ENCODE measurements at regions not wholly inside any gene's neighbourhood (a gene's known extent, or its start where the extent isn't known, plus 50 kb on each side); places are given as distances from the start of the nearest gene placed in this dataset.
"Not testable (repeated sequence)": the region's sequence is repeated elsewhere in the genome, so short reads cannot be mapped to it uniquely, and the experiment has no call there.

DNA sequence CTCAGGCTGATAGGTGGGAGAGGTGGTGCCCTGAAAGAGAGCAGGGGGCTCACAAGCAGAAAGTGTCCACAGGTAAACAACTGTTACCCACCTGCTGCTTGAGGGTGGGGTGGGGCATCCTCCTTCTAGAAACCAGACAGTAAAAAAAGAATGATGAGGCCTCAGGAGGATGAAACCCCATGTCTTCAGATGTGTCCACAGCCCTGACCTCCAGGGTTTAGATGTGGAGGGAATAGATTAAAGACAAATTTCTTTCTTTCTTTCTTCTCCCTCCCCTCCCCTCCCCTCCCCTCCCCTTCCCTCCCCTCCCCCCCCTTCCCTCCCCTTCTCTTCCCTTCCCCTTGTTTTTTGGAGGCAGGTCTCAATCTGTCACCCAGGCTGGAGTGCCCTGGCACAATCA lies 333.5 kb upstream of the NUPR2 start:
- no peak for DNase-seq (ENCODE audit: low spot score in 2 of 2)
- intact Hi-C loops (cut with DNase I; ENCODE audit: low total_unique reads), result no loop called here
- Histone ChIP-seq H3K27ac (no peak overlapping the region), H3K27me3 (no peaks in the 10 kb centered on the region), H3K4me1 (no peaks in the 10 kb centered on the region), H3K9me3 (peaks cover 54 to 98% of the 10 kb centered on the region in 2 donors), H3K36me3 (no peaks in the 10 kb centered on the region), H3K4me3 (no peak overlapping the region)
- TF ChIP-seq, protein P1, sequence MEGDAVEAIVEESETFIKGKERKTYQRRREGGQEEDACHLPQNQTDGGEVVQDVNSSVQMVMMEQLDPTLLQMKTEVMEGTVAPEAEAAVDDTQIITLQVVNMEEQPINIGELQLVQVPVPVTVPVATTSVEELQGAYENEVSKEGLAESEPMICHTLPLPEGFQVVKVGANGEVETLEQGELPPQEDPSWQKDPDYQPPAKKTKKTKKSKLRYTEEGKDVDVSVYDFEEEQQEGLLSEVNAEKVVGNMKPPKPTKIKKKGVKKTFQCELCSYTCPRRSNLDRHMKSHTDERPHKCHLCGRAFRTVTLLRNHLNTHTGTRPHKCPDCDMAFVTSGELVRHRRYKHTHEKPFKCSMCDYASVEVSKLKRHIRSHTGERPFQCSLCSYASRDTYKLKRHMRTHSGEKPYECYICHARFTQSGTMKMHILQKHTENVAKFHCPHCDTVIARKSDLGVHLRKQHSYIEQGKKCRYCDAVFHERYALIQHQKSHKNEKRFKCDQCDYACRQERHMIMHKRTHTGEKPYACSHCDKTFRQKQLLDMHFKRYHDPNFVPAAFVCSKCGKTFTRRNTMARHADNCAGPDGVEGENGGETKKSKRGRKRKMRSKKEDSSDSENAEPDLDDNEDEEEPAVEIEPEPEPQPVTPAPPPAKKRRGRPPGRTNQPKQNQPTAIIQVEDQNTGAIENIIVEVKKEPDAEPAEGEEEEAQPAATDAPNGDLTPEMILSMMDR (IDR thresholded peaks at IDR 0.05), result no peak
- TF ChIP-seq POLR2AphosphoS5 (IDR thresholded peaks at IDR 0.05) (no peak), POLR2A (IDR thresholded peaks at IDR 0.05) (no peak)

DNA sequence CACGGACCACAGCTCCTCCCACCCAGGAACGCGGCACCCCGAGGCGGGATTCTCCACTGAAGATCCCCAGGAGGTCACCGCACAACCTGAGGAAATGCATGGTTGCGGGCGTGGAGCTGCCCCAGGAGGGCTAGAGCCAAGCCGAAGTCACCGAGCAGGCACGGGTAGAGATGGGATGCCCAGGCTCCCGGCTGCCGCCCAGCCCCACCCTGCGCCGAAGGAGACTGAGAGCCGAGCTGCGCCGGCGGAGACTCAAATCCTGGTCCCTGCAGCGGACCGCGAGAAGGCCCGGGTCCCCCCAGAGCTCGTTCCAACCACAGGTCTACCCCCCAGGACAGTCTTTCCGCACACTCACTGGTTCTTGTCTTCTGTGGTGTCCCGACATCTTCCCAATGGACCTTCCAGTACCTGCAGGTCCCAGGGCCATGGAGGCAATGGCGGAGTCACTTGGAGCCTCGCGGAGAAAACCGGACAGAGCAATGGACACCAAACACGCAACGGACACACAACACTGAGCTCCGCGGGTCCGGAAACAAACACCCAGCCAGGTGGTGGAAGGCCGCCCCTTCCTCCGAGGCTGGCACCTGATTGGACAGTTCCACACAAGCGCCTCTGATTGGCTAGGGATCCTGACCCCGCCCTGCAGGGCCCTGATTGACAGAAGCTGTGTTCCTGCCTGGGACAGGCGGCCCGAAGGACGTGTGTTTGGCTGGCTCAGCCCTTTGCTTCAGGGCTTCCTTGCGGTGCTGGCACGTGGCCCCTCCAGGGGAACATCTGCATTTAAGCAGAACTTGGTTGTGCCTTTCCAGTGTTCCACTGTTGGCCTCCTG lies 331.9 kb upstream of the NUPR2 start:
- peak overlapping the region in 1 of 3 donors; percentile 37 for H3K4me3 ChIP-seq
- TF ChIP-seq POLR2A (IDR thresholded peaks at IDR 0.05) (no peak), POLR2AphosphoS5 (IDR thresholded peaks at IDR 0.05) (no peak)
- TF ChIP-seq, protein P1 (IDR thresholded peaks at IDR 0.05), result no peak
- no peak for DNase-seq (ENCODE audit: low spot score in 2 of 2)
- intact Hi-C loops (cut with DNase I; ENCODE audit: low total_unique reads), result no loop called here
- peaks cover 41 to 98% of the 10 kb centered on the region in 2 donors for H3K9me3 ChIP-seq
- no peaks in the 10 kb centered on the region for H3K4me1 ChIP-seq
- no peak overlapping the region for H3K27ac ChIP-seq
- no peaks in the 10 kb centered on the region for H3K36me3 ChIP-seq
- H3K27me3 ChIP-seq, result no peaks in the 10 kb centered on the region

DNA sequence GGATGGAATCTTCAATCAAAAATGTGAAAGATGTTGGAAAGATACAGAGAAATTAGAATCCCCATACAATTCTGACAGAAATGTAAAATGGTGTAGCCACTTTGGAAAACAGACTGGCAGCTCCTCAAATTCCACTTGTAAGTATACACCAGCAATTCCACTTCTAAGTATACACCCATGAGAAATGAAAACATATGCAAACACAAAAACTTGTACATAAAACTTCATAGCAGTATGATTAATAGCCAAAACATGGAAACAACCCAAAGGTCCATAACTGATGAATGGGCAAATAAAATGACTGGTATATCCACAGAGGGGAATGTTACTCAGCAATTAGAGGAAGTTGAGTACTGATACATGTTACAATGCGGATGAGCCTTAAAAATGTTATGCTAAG lies 304.3 kb upstream of the NUPR2 start:
- H3K27me3 ChIP-seq; H3K36me3 ChIP-seq; H3K9me3 ChIP-seq; H3K4me1 ChIP-seq; H3K27ac ChIP-seq; H3K4me3 ChIP-seq; DNase-seq (ENCODE audit: low spot score in 2 of 2); intact Hi-C loops (cut with DNase I; ENCODE audit: low total_unique reads): not testable (repeated sequence)

DNA sequence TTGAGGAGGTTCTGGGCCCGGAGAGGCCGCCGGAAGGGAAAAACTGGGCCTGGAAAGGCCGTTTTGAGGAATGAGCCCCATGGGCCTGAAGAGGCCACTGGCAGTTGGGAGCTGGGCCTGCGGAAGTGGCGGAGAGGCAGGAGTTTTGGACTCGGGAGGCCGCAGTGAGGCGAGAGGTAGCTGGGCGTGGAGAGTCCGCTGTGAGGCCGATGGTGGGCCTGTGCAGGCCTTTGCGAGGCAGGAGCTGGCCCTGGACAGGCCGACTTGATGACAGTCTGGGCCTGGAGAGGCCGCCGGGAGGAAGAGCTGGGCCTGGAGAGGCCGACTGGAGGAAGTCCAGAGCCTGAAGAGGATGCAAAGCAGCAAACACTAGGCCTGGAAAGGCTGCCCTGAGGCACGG lies 259.0 kb upstream of the NUPR2 start:
- intact Hi-C loops (cut with DNase I; ENCODE audit: low total_unique reads), result no loop called here

DNA sequence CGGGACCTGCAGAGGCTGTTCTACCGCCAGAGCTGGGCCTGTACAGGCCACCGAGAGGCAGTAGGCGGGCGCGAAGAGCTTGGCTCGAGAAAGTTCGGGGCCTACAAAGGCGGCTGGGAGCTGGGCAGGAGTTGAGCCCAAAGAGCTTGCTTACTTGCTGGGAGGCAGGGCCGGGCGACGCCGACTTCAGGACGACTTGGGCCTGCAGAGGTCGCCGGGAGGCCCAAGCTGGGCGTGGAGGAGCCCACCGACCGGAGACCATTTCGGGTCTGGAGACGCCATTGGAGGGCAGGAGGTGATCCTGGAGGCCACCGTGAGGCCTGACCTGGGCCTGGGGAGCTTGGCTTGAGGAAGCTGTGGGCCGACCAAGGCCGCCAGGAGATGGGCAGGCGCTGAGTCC lies 258.4 kb upstream of the NUPR2 start:
- H3K36me3 ChIP-seq; DNase-seq (ENCODE audit: low spot score in 2 of 2); H3K27ac ChIP-seq; H3K27me3 ChIP-seq; H3K4me3 ChIP-seq; H3K4me1 ChIP-seq; intact Hi-C loops (cut with DNase I; ENCODE audit: low total_unique reads): not testable (repeated sequence)
- peaks cover 17 to 19% of the 10 kb centered on the region in 2 donors for H3K9me3 ChIP-seq

More for the DNA sequence above, 259.0 kb upstream of the NUPR2 start:
- no peaks in the 10 kb centered on the region for H3K36me3 ChIP-seq
- H3K4me1 ChIP-seq, result no peaks in the 10 kb centered on the region
- peaks cover 17 to 19% of the 10 kb centered on the region in 2 donors for H3K9me3 ChIP-seq
- no peak for DNase-seq (ENCODE audit: low spot score in 2 of 2)
- no peak overlapping the region for H3K4me3 ChIP-seq
- H3K27ac ChIP-seq, result no peak overlapping the region
- no peak for TF ChIP-seq POLR2AphosphoS5 (IDR thresholded peaks at IDR 0.05)
- TF ChIP-seq POLR2A (IDR thresholded peaks at IDR 0.05), result no peak
- TF ChIP-seq, protein P1 (IDR thresholded peaks at IDR 0.05), result no peak
- H3K27me3 ChIP-seq, result no peaks in the 10 kb centered on the region

DNA sequence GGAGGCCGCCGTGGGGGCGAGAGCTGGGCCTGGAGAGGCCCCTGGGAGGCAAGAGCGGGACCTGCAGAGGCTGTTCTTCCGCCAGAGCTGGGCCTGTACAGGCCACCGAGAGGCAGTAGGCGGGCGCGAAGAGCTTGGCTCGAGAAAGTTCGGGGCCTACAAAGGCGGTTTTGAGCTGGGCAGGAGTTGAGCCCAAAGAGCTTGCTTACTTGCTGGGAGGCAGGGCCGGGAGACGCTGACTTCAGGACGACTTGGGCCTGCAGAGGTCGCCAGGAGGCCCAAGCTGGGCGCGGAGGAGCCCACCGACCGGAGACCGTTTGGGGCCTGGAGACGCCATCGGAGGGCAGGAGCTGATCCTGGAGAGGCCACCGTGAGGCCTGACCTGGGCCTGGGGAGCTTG lies 257.1 kb upstream of the NUPR2 start:
- peak; percentile 78 to 100 for DNase-seq (ENCODE audit: low spot score in 2 of 2)
- peaks cover 17 to 19% of the 10 kb centered on the region in 2 donors for H3K9me3 ChIP-seq
- H3K27ac ChIP-seq; intact Hi-C loops (cut with DNase I; ENCODE audit: low total_unique reads); H3K27me3 ChIP-seq; H3K36me3 ChIP-seq; H3K4me1 ChIP-seq; H3K4me3 ChIP-seq: not testable (repeated sequence)

DNA sequence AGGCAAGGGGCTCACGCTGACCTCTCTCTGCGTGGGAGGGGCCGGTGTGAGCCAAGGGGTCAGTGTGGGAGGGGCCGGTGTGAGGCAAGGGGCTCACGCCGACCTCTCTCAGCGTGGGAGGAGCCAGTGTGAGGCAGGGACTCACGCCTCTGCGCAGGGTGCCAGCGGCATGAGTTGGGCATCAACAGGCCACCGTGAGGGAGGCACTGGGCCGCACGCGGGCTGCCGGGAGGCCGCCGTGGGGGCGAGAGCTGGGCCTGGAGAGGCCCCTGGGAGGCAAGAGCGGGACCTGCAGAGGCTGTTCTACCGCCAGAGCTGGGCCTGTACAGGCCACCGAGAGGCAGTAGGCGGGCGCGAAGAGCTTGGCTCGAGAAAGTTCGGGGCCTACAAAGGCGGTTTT lies 255.6 kb upstream of the NUPR2 start:
- H3K36me3 ChIP-seq; H3K4me1 ChIP-seq; H3K27ac ChIP-seq; H3K27me3 ChIP-seq; intact Hi-C loops (cut with DNase I; ENCODE audit: low total_unique reads): not testable (repeated sequence)
- peaks cover 17 to 29% of the 10 kb centered on the region in 2 donors for H3K9me3 ChIP-seq
- peak overlapping the region in 1 of 3 donors; percentile 13 for H3K4me3 ChIP-seq
- DNase-seq (ENCODE audit: low spot score in 2 of 2), result peak; percentile 38 to 91

DNA sequence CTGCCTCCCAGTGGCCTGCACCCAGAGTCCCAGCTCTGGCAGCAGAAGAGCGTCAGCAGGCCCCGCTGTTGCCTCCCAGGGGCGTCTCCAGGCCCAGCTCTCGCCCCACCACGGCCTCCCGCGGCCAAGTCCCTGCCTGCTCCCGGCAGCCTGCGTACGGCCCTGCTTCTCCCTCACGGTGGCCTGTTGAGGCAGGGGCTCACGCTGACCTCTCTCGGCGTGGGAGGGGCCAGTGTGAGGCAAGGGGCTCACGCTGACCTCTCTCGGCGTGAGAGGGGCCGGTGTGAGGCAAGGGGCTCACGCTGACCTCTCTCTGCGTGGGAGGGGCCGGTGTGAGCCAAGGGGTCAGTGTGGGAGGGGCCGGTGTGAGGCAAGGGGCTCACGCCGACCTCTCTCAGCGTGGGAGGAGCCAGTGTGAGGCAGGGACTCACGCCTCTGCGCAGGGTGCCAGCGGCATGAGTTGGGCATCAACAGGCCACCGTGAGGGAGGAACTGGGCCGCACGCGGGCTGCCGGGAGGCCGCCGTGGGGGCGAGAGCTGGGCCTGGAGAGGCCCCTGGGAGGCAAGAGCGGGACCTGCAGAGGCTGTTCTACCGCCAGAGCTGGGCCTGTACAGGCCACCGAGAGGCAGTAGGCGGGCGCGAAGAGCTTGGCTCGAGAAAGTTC lies 254.1 kb upstream of the NUPR2 start:
- peaks cover 12 to 32% of the 10 kb centered on the region in 2 donors for H3K9me3 ChIP-seq
- intact Hi-C loops (cut with DNase I; ENCODE audit: low total_unique reads); H3K36me3 ChIP-seq; H3K27ac ChIP-seq; H3K4me1 ChIP-seq; H3K27me3 ChIP-seq; DNase-seq (ENCODE audit: low spot score in 2 of 2); H3K4me3 ChIP-seq: not testable (repeated sequence)

DNA sequence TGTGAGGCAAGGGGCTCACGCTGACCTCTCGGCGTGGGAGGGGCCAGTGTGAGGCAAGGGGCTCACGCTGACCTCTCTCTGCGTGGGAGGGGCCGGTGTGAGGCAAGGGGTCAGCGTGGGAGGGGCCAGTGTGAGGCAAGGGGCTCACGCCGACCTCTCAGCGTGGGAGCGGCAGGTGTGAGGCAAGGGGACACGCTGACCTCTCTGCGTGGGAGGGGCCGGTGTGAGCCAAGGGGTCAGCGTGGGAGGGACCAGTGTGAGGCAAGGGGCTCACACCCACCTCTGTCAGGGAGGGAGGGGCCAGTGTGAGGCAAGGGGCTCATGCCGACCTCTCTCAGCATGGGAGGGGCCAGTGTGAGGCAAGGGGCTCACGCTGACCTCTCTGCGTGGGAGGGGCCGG lies 251.7 kb upstream of the NUPR2 start:
- H3K4me3 ChIP-seq; H3K4me1 ChIP-seq; H3K27ac ChIP-seq; DNase-seq (ENCODE audit: low spot score in 2 of 2); intact Hi-C loops (cut with DNase I; ENCODE audit: low total_unique reads); H3K36me3 ChIP-seq; H3K27me3 ChIP-seq: not testable (repeated sequence)
- peaks cover 4 to 19% of the 10 kb centered on the region in 2 donors for H3K9me3 ChIP-seq

DNA sequence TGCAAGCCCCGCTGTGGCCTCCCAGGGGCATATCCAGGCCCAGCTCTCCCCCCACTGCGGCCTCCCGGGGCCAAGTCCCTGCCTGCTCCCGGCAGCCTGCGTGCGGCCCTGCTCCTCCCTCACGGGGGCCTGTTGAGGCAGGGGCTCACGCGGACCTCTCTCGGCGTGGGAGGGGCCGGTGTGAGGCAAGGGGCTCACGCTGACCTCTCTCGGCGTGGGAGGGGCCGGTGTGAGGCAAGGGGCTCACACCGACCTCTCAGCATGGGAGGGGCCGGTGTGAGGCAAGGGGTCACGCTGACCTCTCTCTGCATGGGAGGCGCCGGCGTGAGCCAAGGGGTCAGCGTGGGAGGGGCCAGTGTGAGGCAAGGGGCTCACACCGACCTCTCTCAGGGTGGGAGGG lies 251.2 kb upstream of the NUPR2 start:
- H3K4me1 ChIP-seq; intact Hi-C loops (cut with DNase I; ENCODE audit: low total_unique reads); H3K36me3 ChIP-seq; H3K27me3 ChIP-seq; H3K4me3 ChIP-seq; H3K27ac ChIP-seq: not testable (repeated sequence)
- H3K9me3 ChIP-seq, result peaks cover 4 to 19% of the 10 kb centered on the region in 2 donors
- peak; percentile 23 to 83 for DNase-seq (ENCODE audit: low spot score in 2 of 2)
